NCI-H345 (cell line): ENCODE measurements at regions not wholly inside any gene's neighbourhood (a gene's known extent, or its start where the extent isn't known, plus 50 kb on each side); places are given as distances from the start of the nearest gene placed in this dataset.

Experiments
- DNase-seq: peaks from one replicate; lab custom pipeline; 2025; lab: John Stamatoyannopoulos, UW

DNA sequence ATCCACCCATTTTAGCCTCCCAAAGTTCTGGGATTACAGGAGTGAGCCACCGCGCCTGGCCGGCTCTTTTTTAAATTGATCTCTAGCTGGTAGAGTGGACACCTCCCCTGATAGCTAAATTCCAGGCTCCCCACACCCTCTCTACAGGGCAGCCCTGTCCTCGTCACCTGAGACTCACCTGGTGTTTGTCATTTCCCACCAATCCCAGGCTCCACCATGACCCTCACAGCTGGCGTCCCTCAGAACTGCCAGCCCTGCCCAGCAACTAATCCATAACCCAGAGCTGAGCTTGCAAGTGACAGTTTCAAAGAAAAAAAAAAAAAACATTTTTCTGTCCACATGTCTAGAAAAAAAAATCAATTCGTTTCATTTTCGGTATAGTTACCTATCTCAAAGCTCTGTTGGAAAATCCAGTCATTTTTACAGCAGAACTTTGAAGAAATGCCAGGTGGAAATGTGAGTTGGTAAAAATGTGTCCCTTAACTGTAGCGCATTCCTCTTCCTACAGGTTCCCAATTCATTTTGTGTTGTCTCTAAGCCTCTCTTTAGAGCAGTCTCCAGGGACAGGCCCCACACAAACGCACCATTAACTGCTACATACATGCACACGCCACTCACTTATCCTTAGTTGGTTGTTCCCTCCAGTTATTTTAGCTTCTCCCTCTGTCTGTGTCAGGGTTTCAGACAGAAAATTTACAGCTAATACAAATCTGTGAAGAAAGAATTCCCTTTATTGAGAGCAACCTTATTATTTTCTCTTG, 294.7 kb downstream of the FBXO15 start:
- no peak for DNase-seq

GRCh38 chr18:73850782-73851181, 296.9 kb downstream of the FBXO15 start:
- no peak for DNase-seq

DNA sequence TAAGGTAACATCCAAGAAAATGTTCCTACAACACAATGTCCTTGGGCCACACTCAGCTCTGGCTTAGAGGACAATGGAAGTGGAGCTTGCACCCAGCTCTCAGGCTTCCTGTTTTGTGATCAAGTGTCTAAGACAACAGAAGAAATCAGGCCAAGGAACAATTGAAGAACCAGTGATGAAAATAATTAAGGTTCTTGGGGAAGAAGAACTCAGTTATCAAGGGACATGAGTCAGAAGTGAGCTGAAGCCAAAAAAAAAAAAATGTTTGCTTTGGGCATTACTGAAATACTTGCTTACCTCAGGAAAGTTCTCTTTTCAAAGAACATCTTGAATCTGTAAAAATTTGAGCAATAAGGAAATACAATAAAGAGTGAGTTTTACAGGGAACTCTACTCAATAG, 299.0 kb downstream of the FBXO15 start:
- no peak for DNase-seq

- no peak for DNase-seq
Observed at GRCh38 chr18:73843455-73843854, 304.2 kb downstream of the FBXO15 start.

- peak; percentile 57 for DNase-seq
Observed at GRCh38 chr18:73842795-73843394, 304.7 kb downstream of the FBXO15 start.

GRCh38 chr18:73841661-73842060, 306.0 kb downstream of the FBXO15 start:
- no peak for DNase-seq

GRCh38 chr18:73840319-73840945, 307.2 kb downstream of the FBXO15 start:
- DNase-seq: no peak

DNA sequence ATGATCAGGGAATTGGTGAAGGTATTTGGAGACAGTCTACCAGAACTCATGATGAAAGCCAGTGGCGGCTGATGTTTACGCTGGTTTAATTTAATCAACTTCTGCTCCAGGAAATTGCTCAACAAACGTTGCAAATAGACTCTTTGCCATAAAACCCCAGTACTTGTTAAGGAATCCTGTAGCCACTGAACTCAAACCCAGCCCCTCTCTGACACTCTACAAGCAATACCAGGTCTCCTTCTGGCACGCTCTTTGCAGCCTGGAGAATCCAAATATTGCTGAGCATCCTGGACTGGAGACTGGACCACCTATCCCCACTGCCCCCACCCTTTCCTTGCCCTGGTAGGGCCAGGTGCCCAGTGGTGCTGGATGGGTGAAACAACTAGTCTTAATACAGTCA, 308.2 kb downstream of the FBXO15 start:
- DNase-seq: no peak

- DNase-seq: no peak
Observed at GRCh38 chr18:73838107-73838506, 309.5 kb downstream of the FBXO15 start.

- no peak for DNase-seq
Observed at GRCh38 chr18:73835656-73836364, 311.8 kb downstream of the FBXO15 start.

GRCh38 chr18:73835039-73835438, 312.6 kb downstream of the FBXO15 start:
- no peak for DNase-seq

DNA sequence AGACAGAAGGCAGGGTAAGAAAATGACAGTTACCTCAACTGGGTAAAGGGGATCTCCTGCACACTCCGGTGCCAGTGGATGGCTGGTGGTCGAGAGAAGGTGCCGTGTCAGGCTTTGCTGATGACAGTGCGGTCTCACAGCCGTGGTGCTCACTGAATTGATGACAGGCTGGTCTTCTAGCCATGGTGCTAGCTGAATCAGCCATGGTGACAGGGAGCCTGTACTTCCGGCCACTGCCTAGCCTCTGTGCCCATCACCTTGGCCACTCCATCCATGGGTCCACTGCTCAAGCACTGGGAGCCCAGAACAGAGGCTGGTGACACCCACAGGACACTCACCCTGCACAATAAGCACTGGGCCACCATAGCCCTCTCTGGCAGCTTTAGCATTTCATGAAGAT, 315.9 kb downstream of the FBXO15 start:
- no peak for DNase-seq

GRCh38 chr18:73829146-73829545, 318.5 kb downstream of the FBXO15 start:
- DNase-seq: no peak

DNA sequence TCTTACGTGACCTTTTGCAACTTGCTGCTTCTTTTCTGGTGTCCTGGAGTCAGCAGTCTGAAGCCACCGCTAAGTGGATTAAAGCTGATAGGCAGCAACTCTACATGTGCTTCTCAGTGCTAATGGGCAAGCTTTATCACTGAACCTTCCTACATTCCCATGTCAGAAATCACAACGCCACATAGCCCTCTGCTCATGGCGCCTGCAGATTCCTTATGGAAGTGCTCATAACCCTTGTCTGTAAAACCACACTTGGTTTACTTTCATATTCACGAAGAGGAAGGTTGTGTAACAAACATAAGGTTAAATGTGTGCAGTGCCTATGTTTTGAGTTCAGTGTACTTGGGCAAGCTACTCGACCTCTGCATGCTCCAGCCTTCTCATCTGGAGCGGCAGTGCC, 319.8 kb downstream of the FBXO15 start:
- DNase-seq: no peak

DNA sequence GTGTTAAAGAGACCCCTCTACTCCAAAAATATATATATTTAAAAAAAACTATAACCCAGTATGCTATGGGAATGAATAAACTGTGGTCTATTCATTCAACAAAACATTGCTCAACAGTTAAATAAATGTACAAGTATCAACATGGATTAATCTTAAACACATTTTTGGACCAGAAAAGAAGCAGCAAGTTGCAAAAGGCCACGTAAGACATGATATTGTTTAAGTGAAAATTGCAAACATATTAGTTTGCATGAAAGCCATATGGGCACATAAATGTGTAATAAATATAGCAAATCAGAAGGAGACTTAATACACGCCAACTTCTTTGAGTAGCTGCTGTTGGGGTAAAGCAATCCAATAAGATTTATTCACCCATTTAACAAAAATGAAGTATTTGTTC, 321.5 kb downstream of the FBXO15 start:
- DNase-seq: no peak

DNA sequence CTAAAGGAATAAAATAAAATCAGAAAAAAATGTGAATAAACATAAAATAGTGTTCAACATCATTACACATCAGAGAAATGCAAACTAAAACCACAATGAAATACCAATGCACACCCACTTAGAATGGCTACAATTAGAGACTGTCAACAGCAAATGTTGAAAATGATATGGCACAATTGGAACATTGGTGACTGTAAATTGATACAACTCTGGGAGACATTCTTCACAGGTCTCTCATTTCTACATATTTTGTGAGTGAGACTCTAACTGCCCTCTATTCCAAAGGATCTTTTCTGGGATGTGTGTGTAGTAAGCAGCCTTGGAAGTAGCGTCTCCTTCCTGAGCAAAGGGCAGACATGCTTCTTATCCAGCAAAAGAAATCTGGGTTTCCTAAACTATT, 323.0 kb downstream of the FBXO15 start:
- no peak for DNase-seq

DNA sequence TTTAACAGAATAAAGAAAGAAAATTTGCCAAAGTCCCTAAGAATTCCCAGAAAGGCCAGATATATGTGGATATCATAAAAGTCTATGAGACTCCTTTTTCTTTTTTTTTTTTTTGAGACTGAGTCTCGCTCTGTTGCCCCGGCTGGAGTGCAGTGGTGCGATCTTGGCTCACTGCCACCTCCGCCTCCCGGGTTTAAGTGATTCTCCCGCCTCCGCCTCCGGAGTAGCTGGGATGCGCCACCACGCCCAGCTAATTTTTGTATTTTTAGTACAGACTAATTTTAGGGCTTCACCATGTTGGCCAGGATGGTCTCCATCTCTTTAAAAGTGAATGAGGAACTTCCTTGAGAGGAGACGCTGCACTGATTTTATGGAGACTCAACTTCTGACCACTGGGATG, 335.2 kb downstream of the FBXO15 start:
- DNase-seq: no peak

DNA sequence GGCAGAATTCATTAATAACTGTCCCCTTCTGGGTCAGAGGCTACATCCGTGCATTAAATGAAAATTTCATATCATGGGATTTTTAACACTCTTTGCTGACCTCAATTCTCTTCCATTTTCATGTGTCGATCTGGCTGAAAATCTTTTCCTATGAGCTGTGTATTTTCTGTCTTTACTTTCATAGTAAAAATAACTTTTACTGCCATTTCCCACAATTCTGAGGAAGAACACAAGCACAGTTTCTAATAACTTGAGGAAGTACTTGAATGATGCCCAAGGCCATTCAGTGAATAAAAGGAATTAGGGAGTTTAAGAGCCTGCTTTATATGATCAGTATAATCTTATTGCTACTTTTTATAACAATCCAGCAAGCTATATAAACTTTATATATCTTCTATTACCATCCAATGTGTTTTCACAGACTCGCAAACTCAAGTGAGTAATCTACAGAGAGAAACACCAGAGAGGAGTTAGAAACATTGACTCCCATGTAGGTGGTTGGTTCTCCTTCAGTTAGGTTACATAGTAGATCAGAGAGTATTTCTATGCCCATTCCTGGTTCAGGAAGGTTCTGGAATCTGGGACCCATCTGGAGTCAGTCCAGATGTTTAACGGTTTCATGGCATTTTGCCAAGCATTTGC, 340.0 kb downstream of the FBXO15 start:
- DNase-seq: no peak

DNA sequence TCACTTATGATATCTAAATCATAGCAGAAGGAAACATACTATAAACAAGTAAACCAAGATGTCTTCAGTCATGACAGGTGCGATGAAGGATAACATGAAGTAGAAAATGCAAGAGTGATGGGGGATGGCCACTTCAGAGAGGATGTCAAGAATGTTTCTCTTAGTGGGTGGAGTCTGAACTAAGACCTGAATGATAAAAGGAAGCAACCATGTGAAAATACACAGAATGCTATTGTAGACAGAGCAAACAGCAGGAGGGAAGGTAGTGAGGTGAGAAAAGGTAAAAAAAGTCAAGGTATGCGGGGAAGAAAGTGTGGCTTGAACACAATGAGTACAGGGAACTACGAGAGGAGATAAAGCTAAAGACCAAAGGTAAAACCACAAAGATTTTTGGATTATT, 341.6 kb downstream of the FBXO15 start:
- no peak for DNase-seq

GRCh38 chr18:73797419-73797818, 350.2 kb downstream of the FBXO15 start:
- DNase-seq: no peak

DNA sequence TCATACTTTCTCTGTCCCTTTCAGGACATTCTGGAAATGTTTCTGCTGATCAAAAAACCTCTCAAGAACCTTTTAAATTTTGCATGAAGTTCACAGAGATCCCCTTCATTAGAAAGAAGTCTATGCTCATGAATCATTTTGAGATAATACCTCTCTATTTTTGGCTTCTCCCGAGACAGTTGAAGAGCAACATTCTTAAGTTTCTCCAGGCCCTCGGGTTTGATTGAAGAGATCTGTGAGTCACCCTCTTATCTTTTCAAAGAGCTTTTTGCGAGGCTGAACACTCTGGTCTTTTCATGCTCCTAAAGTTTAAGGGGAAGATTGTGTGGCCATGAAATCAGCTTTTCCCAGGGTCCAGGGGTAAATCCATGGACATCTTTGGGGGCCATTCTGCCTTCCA, 354.2 kb downstream of the FBXO15 start:
- no peak for DNase-seq

DNA sequence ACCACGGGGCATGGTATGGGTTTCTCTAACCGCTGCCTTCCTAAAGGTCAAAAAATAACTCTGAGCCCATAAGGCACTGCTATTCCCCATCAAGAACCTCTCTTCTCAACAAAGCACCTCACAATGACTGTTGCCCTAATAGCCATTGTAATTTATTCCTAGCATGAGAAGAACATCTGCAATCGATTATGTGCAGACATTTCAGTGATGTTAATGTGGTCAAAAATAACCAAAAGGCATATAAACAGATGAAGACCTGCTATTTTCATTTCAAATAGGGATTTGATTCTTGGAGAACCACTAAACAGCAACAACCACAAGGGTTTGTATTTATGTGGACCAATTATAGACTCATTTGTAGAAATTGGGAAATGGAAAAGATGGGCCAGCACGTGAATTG, 356.6 kb downstream of the FBXO15 start:
- no peak for DNase-seq
